ENCODE measurements at regions not wholly inside any gene's neighbourhood (a gene's known extent, or its start where the extent isn't known, plus 50 kb on each side); places are given as distances from the start of the nearest gene placed in this dataset.

DNA sequence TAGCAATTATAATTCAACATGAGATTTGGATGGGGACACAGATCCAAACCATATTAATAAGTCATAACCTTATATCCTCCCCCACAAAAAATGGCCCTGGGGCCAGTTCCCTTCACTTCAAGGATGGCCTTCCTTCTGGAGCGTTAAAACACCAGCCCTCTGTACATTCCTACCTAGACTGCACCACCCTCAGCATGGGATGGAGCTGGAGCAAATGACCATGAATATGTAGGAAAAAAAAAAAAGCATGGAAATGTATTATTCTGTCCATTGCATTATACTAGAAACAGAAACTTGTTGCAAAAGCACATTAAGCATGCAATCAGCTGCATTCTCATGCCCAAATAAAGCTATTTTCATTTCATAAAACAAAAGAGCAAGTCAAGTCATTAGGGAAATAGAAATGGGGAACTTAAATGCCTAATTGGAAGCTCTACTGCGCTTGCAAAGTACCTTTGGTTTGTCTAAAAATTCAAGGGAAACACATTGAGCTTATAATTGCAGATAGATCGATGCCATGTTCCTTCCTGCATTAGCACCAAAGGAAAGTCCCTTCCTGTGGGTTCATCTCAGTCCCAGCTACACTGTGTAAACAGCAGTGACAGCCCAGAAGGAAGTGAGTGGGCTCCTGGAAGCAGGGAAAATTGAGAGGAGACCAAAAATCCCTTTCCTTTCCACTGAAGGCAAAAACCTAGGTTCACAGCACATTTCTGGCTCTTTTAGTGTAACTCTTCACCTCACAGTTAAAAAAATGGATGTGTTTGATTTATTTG is 252.0 kb upstream of the KLHL29 start:
- no peaks in the 10 kb centered on the region for H3K9me3 Mint-ChIP-seq (ENCODE audit: unreplicated experiment)
- ChIA-PET POLR2A (no interaction called here), CTCF (no interaction called here)
- Histone ChIP-seq H3K27me3 (replicated peaks; ENCODE audit: control insufficient read depth, insufficient read depth, low read length) (no peaks in the 10 kb centered on the region; the same call in 1 of the 2 replicates), H3K4me1 (no peaks in the 10 kb centered on the region), H3K4me3 (ENCODE audit: low read depth, low read length) (no peak overlapping the region), H3K36me3 (ENCODE audit: control insufficient read depth, insufficient read depth, low read length) (no peaks in the 10 kb centered on the region), H3K9me3 (0 out of 2 replicates have a peak, but pooled peaks cover 3% of the 10 kb centered on the region)
- H3K4me3 Mint-ChIP-seq (ENCODE audit: unreplicated experiment): no peak overlapping the region
- intact Hi-C loops (cut with micrococcal nuclease; ENCODE audit: unreplicated experiment): no loop called here
- H3K27me3 Mint-ChIP-seq (ENCODE audit: insufficient read depth, unreplicated experiment): peaks cover 13% of the 10 kb centered on the region
- H3K27ac Mint-ChIP-seq (ENCODE audit: unreplicated experiment): no peak overlapping the region
- H3K4me1 Mint-ChIP-seq (ENCODE audit: low read depth, unreplicated experiment): no peaks in the 10 kb centered on the region
- no peak for DNase-seq
- H3K36me3 Mint-ChIP-seq (ENCODE audit: insufficient read depth, unreplicated experiment): no peaks in the 10 kb centered on the region
- BruUV-seq (replicated peaks): no TSS peak
- TF ChIP-seq, protein P1, sequence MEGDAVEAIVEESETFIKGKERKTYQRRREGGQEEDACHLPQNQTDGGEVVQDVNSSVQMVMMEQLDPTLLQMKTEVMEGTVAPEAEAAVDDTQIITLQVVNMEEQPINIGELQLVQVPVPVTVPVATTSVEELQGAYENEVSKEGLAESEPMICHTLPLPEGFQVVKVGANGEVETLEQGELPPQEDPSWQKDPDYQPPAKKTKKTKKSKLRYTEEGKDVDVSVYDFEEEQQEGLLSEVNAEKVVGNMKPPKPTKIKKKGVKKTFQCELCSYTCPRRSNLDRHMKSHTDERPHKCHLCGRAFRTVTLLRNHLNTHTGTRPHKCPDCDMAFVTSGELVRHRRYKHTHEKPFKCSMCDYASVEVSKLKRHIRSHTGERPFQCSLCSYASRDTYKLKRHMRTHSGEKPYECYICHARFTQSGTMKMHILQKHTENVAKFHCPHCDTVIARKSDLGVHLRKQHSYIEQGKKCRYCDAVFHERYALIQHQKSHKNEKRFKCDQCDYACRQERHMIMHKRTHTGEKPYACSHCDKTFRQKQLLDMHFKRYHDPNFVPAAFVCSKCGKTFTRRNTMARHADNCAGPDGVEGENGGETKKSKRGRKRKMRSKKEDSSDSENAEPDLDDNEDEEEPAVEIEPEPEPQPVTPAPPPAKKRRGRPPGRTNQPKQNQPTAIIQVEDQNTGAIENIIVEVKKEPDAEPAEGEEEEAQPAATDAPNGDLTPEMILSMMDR (IDR thresholded peaks at IDR 0.05; ENCODE audit: insufficient read depth in 1 of 2, low read depth in 1 of 2, low read length in 1 of 2, severe bottlenecking in 1 of 2, unreplicated experiment in 1 of 2): no peak

DNA sequence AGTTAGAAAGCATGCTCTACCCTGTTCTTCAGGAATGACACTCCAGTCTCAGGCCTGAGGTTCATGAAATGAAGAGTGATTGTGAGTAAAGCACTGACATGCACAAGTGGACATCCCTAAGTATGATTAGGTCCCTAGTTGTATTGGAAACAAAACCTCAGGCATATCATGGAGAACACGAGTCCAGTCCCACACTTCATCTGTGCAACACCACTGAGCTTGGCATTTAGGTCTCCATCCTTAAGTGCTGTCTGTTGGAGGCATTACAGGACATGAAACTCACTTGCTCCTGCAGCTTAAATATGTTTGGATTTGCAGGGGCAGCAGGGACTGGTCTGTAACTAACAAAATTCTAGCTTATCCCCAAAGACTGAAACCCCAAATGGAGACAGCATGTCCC is 250.3 kb upstream of the KLHL29 start:
- no TSS peak for BruUV-seq (replicated peaks)
- Histone ChIP-seq H3K4me1 (no peaks in the 10 kb centered on the region), H3K4me3 (ENCODE audit: low read depth, low read length) (no peak overlapping the region), H3K36me3 (ENCODE audit: control insufficient read depth, insufficient read depth, low read length) (no peaks in the 10 kb centered on the region), H3K9me3 (no peaks in the 10 kb centered on the region), H3K27me3 (replicated peaks; ENCODE audit: control insufficient read depth, insufficient read depth, low read length) (no peaks in the 10 kb centered on the region)
- ChIA-PET CTCF (no interaction called here), POLR2A (no interaction called here)
- no peak overlapping the region for H3K27ac Mint-ChIP-seq (ENCODE audit: unreplicated experiment)
- H3K9me3 Mint-ChIP-seq (ENCODE audit: unreplicated experiment): no peaks in the 10 kb centered on the region
- TF ChIP-seq, protein P1 (IDR thresholded peaks at IDR 0.05; ENCODE audit: insufficient read depth in 1 of 2, low read depth in 1 of 2, low read length in 1 of 2, severe bottlenecking in 1 of 2, unreplicated experiment in 1 of 2): no peak
- H3K36me3 Mint-ChIP-seq (ENCODE audit: insufficient read depth, unreplicated experiment): no peaks in the 10 kb centered on the region
- H3K4me1 Mint-ChIP-seq (ENCODE audit: low read depth, unreplicated experiment): no peaks in the 10 kb centered on the region
- no peak overlapping the region for H3K4me3 Mint-ChIP-seq (ENCODE audit: unreplicated experiment)
- no peak for DNase-seq
- intact Hi-C loops (cut with micrococcal nuclease; ENCODE audit: unreplicated experiment): no loop called here
- H3K27me3 Mint-ChIP-seq (ENCODE audit: insufficient read depth, unreplicated experiment): peaks cover 13% of the 10 kb centered on the region

DNA sequence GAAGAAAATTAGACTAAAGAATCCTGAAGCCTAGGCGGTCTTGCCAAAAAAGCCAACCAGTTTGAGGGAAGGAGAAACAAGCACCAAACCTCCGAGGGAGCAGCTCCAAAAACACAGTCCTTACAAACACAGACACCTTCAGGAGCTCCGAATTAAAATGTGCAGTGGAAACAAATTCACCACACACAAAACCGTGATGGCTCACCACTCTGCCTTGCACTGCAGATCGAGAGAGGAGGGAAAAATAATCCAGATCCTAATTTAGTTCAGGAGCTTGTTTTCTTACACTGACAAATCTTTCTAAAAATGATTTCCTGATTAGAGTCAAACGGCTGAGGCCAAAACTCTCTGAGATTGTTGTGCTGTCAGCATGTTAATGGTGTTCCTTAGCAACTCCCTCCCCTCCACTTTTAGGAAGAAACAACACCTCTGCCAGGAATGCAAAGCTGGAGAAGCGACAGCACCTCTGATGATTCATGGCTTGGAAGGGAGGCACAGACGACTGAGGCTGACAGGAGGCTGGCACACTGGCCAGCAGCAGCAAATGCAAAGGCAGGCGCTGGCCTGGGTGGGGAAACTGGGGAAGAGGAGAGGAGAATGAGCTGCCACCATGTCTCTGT is 249.4 kb upstream of the KLHL29 start:
- ChIA-PET POLR2A (no interaction called here), CTCF (no interaction called here)
- Mint-ChIP-seq H3K27me3 (ENCODE audit: insufficient read depth, unreplicated experiment) (peaks cover 13% of the 10 kb centered on the region), H3K4me1 (ENCODE audit: low read depth, unreplicated experiment) (no peaks in the 10 kb centered on the region), H3K4me3 (ENCODE audit: unreplicated experiment) (no peak overlapping the region), H3K27ac (ENCODE audit: unreplicated experiment) (no peak overlapping the region), H3K36me3 (ENCODE audit: insufficient read depth, unreplicated experiment) (no peaks in the 10 kb centered on the region), H3K9me3 (ENCODE audit: unreplicated experiment) (no peaks in the 10 kb centered on the region)
- Histone ChIP-seq H3K36me3 (ENCODE audit: control insufficient read depth, insufficient read depth, low read length) (no peaks in the 10 kb centered on the region), H3K4me3 (ENCODE audit: low read depth, low read length) (no peak overlapping the region), H3K27me3 (replicated peaks; ENCODE audit: control insufficient read depth, insufficient read depth, low read length) (no peaks in the 10 kb centered on the region), H3K4me1 (no peaks in the 10 kb centered on the region), H3K9me3 (no peaks in the 10 kb centered on the region)
- no peak for DNase-seq
- intact Hi-C loops (cut with micrococcal nuclease; ENCODE audit: unreplicated experiment): no loop called here
- BruUV-seq (replicated peaks): no TSS peak
- TF ChIP-seq, protein P1 (IDR thresholded peaks at IDR 0.05; ENCODE audit: insufficient read depth in 1 of 2, low read depth in 1 of 2, low read length in 1 of 2, severe bottlenecking in 1 of 2, unreplicated experiment in 1 of 2): no peak

Measured in Caco-2 (cell line).